BE2C (cell line): ENCODE measurements at regions not wholly inside any gene's neighbourhood (a gene's known extent, or its start where the extent isn't known, plus 50 kb on each side); places are given as distances from the start of the nearest gene placed in this dataset.

Experiments used
- DNase-seq: peaks from one replicate; pipeline ENCODE4 v3.0.0-alpha.2; 2020
- H3K27me3 ChIP-seq: fragments of 250-450 bp; sonication (Bioruptor Pico); 2 replicates; pipeline ENCODE4 v1.5.1; 2020; ENCODE audit warnings: mild to moderate bottlenecking
- H3K36me3 ChIP-seq: fragments of 250-450 bp; sonication (Bioruptor Pico); 2 replicates; pipeline ENCODE4 v1.5.1; 2020; ENCODE audit warnings: mild to moderate bottlenecking
- H3K4me1 ChIP-seq: fragments of 250-450 bp; sonication (Bioruptor Pico); 2 replicates; pipeline ENCODE4 v1.5.1; 2020
- H3K4me3 ChIP-seq: 2 replicates; pipeline ENCODE4 v1.5.1; 2011; ENCODE audit warnings: low read depth, low read length
- H3K9me3 ChIP-seq: fragments of 250-450 bp; sonication (Bioruptor Pico); 2 replicates; pipeline ENCODE4 v1.5.1; 2020
- CTCF ChIP-seq: IDR thresholded peaks from 2 replicates; pipeline ENCODE4 v1.5.1; 2012; ENCODE audit warnings: mild to moderate bottlenecking, low read depth, low read length

- Histone ChIP-seq H3K4me3 (no peak overlapping the region), H3K9me3 (no peaks in the 10 kb centered on the region), H3K4me1 (no peaks in the 10 kb centered on the region), H3K27me3 (no peaks in the 10 kb centered on the region), H3K36me3 (no peaks in the 10 kb centered on the region)
- no peak for TF ChIP-seq CTCF
- no peak for DNase-seq
Measured at GRCh38 chr4:71254451-71255012, 84.3 kb upstream of the SLC4A4 start.

- H3K27me3 ChIP-seq = no peaks in the 10 kb centered on the region
- no peaks in the 10 kb centered on the region for H3K9me3 ChIP-seq
- TF ChIP-seq CTCF = no peak
- H3K4me3 ChIP-seq = no peak overlapping the region
- no peaks in the 10 kb centered on the region for H3K36me3 ChIP-seq
- no peaks in the 10 kb centered on the region for H3K4me1 ChIP-seq
- DNase-seq = no peak
Measured at GRCh38 chr4:71255976-71256375, 82.8 kb upstream of the SLC4A4 start.

GRCh38 chr4:71257761-71258160 is 81.1 kb upstream of the SLC4A4 start:
- H3K27me3 ChIP-seq = no peaks in the 10 kb centered on the region
- no peak for DNase-seq
- no peak overlapping the region for H3K4me3 ChIP-seq
- TF ChIP-seq CTCF = no peak
- H3K36me3 ChIP-seq = no peaks in the 10 kb centered on the region
- no peaks in the 10 kb centered on the region for H3K9me3 ChIP-seq
- no peaks in the 10 kb centered on the region for H3K4me1 ChIP-seq

- H3K4me1 ChIP-seq = no peaks in the 10 kb centered on the region
- no peaks in the 10 kb centered on the region for H3K27me3 ChIP-seq
- TF ChIP-seq CTCF = no peak
- no peak overlapping the region for H3K4me3 ChIP-seq
- H3K36me3 ChIP-seq = no peaks in the 10 kb centered on the region
- no peak for DNase-seq
- no peaks in the 10 kb centered on the region for H3K9me3 ChIP-seq
Measured at GRCh38 chr4:71258323-71258722, 80.5 kb upstream of the SLC4A4 start.

- H3K4me1 ChIP-seq = no peaks in the 10 kb centered on the region
- no peak overlapping the region for H3K4me3 ChIP-seq
- TF ChIP-seq CTCF = no peak
- H3K36me3 ChIP-seq = no peaks in the 10 kb centered on the region
- DNase-seq = no peak
- H3K9me3 ChIP-seq = no peaks in the 10 kb centered on the region
- no peaks in the 10 kb centered on the region for H3K27me3 ChIP-seq
Measured at GRCh38 chr4:71259280-71259679, 79.5 kb upstream of the SLC4A4 start.

GRCh38 chr4:71259911-71260331 is 78.9 kb upstream of the SLC4A4 start:
- Histone ChIP-seq H3K27me3 (no peaks in the 10 kb centered on the region), H3K36me3 (no peaks in the 10 kb centered on the region), H3K4me1 (no peaks in the 10 kb centered on the region), H3K4me3 (no peak overlapping the region), H3K9me3 (no peaks in the 10 kb centered on the region)
- TF ChIP-seq CTCF = no peak
- DNase-seq = no peak
